H1 (cell line): ENCODE measurements at regions not wholly inside any gene's neighbourhood (a gene's known extent, or its start where the extent isn't known, plus 50 kb on each side); places are given as distances from the start of the nearest gene placed in this dataset.

Source experiments
- CTCF ChIA-PET: fragments of 300-600 bp; sonication (Branson Sonifier 250); formaldehyde crosslinking; loops from one replicate; lab custom pipeline; 2021; ENCODE audit not compliant: partially characterized antibody; lab: Charles Lee
- POLR2A ChIA-PET: fragments of 300-600 bp; sonication (Branson Sonifier 250); formaldehyde crosslinking; loops from one replicate; lab custom pipeline; 2021; ENCODE audit warnings: inconsistent platforms; ENCODE audit not compliant: partially characterized antibody; lab: Charles Lee
- DNase-seq, 2 experiments: peaks; one replicate each; pipeline versions ENCODE4 v3.0.0 to v3.0.0-alpha.2; 2010 to 2022; ENCODE audit warnings: low spot score in 2 of 2, low read depth in 1 of 2, mixed read lengths in 1 of 2
- FAIRE-seq: peaks from 2 replicates; lab custom pipeline; 2011; peaks lifted over from hg19 to GRCh38; lab: Jason Lieb, UNC
- H2AFZ ChIP-seq: 2 replicates; pipeline ENCODE4 v1.8.1; 2012; ENCODE audit warnings: low read length, inconsistent platforms
- H2AK5ac ChIP-seq: 2 replicates; pipeline ENCODE4 v1.6.1; 2013; ENCODE audit warnings: low read depth, low read length
- H2BK120ac ChIP-seq: replicated peaks from 2 replicates; pipeline ENCODE3; 2013; ENCODE audit warnings: low read depth, low read length, inconsistent platforms
- H2BK12ac ChIP-seq: 2 replicates; pipeline ENCODE4 v1.6.1; 2013; ENCODE audit warnings: low read depth, low read length
- H2BK15ac ChIP-seq: 2 replicates; pipeline ENCODE4 v1.6.1; 2013; ENCODE audit warnings: low read length
- H2BK20ac ChIP-seq: 2 replicates; pipeline ENCODE4 v1.6.1; 2013; ENCODE audit warnings: low read length
- H2BK5ac ChIP-seq: 2 replicates; pipeline ENCODE4 v1.6.1; 2013; ENCODE audit warnings: low read depth, low read length
- H3K14ac ChIP-seq: 2 replicates; pipeline ENCODE4 v1.6.1; 2013; ENCODE audit warnings: inconsistent platforms; ENCODE audit not compliant: insufficient read length
- H3K18ac ChIP-seq: 2 replicates; pipeline ENCODE4 v1.6.1; 2013; ENCODE audit warnings: low read length; ENCODE audit errors: extremely low read depth
- H3K23ac ChIP-seq: 2 replicates; pipeline ENCODE4 v1.6.1; 2013; ENCODE audit warnings: inconsistent platforms; ENCODE audit not compliant: insufficient read length
- H3K23me2 ChIP-seq: 2 replicates; pipeline ENCODE4 v1.6.1; 2013; ENCODE audit warnings: low read depth, low read length
- H3K27ac ChIP-seq: 2 replicates; pipeline ENCODE4 v1.6.1; 2011; ENCODE audit warnings: low read depth, low read length, inconsistent platforms
- H3K27me3 ChIP-seq, 4 experiments: replicated peaks in 1 of 4; 1 replicate in 1 of 4; 2 replicates in 3 of 4; pipeline versions ENCODE4 v1.6.1 to v1.8.1; 2011 to 2013; ENCODE audit warnings: low read length in 3 of 4, mild to moderate bottlenecking in 3 of 4, inconsistent platforms in 2 of 4, mixed read lengths in 2 of 4, moderate library complexity in 1 of 4; ENCODE audit not compliant: control insufficient read depth in 3 of 4, insufficient read depth in 3 of 4; ENCODE audit errors: extremely low read depth in 1 of 4
- H3K36me3 ChIP-seq, 4 experiments: 2 replicates each; pipeline versions ENCODE4 v1.6.1 to v1.8.1; 2011 to 2013; ENCODE audit warnings: mild to moderate bottlenecking in 4 of 4, low read length in 3 of 4, moderate library complexity in 2 of 4, control low read depth in 1 of 4, inconsistent platforms in 1 of 4; ENCODE audit not compliant: insufficient read depth in 4 of 4, control insufficient read depth in 2 of 4
- H3K4ac ChIP-seq: replicated peaks from 2 replicates; pipeline ENCODE3; 2013; ENCODE audit warnings: low read length, low read depth, mixed read lengths, inconsistent platforms; ENCODE audit not compliant: insufficient read length
- H3K4me1 ChIP-seq, 4 experiments: replicated peaks in 1 of 4; 1 replicate in 1 of 4; 2 replicates in 3 of 4; pipeline versions ENCODE4 v1.6.1 to v1.8.1; 2011 to 2013; ENCODE audit warnings: low read length in 3 of 4, inconsistent platforms in 2 of 4, mixed read lengths in 1 of 4; ENCODE audit not compliant: insufficient read depth in 4 of 4, control insufficient read depth in 3 of 4
- H3K4me2 ChIP-seq, 2 experiments: 2 replicates each; pipeline versions ENCODE4 v1.6.1 to v1.8.1; 2011 to 2013; ENCODE audit warnings: low read depth in 2 of 2, low read length in 2 of 2, control low read depth in 1 of 2, inconsistent platforms in 1 of 2, mild to moderate bottlenecking in 1 of 2; ENCODE audit not compliant: insufficient read depth in 1 of 2
- H3K4me3 ChIP-seq, 4 experiments: fragments of 200-600, 300-600 bp in 1 of 4; sonication (generic), shearing (Covaris generic), sonication (Bioruptor Twin) in 1 of 4; 2 replicates each; pipeline versions ENCODE4 v1.5.1 to v1.8.1; 2011 to 2016; ENCODE audit warnings: low read length in 4 of 4, low read depth in 3 of 4, control low read depth in 2 of 4, inconsistent platforms in 2 of 4, mild to moderate bottlenecking in 2 of 4, mixed read lengths in 1 of 4, moderate library complexity in 1 of 4; ENCODE audit not compliant: insufficient read depth in 2 of 4; ENCODE audit errors: extremely low read depth in 1 of 4
- H3K56ac ChIP-seq: replicated peaks from 2 replicates; pipeline ENCODE3; 2013; ENCODE audit warnings: low read depth, mild to moderate bottlenecking, mixed read lengths, low read length, inconsistent platforms; ENCODE audit not compliant: insufficient read length
- H3K79me1 ChIP-seq: 2 replicates; pipeline ENCODE4 v1.6.1; 2013; ENCODE audit warnings: low read depth, low read length, control low read depth
- H3K79me2 ChIP-seq, 2 experiments: 2 replicates each; pipeline versions ENCODE4 v1.6.1 to v1.8.1; 2012 to 2013; ENCODE audit warnings: low read length in 2 of 2, mild to moderate bottlenecking in 2 of 2, inconsistent platforms in 1 of 2; ENCODE audit not compliant: insufficient read depth in 2 of 2, control insufficient read depth in 1 of 2
- H3K9ac ChIP-seq, 4 experiments: replicated peaks in 1 of 4; 1 replicate in 1 of 4; 2 replicates in 3 of 4; pipeline versions ENCODE4 v1.6.1 to v1.8.1; 2011 to 2013; ENCODE audit warnings: low read depth in 3 of 4, low read length in 3 of 4, control low read depth in 2 of 4, mild to moderate bottlenecking in 2 of 4, moderate library complexity in 2 of 4, inconsistent platforms in 1 of 4; ENCODE audit errors: extremely low read depth in 1 of 4
- H3K9me3 ChIP-seq, 2 experiments: 2 replicates each; pipeline versions ENCODE4 v1.6.1 to v1.8.1; 2012 to 2013; ENCODE audit warnings: mild to moderate bottlenecking in 2 of 2, moderate library complexity in 2 of 2, control low read depth in 1 of 2, inconsistent platforms in 1 of 2, low read depth in 1 of 2, low read length in 1 of 2, mixed read lengths in 1 of 2; ENCODE audit not compliant: insufficient read depth in 2 of 2
- H4K20me1 ChIP-seq, 2 experiments: replicated peaks in 1 of 2; 2 replicates each; pipeline versions ENCODE3 to v1.8.1; 2011 to 2013; ENCODE audit warnings: inconsistent platforms in 2 of 2, low read length in 2 of 2, mild to moderate bottlenecking in 1 of 2; ENCODE audit not compliant: insufficient read depth in 2 of 2, control insufficient read depth in 1 of 2
- H4K5ac ChIP-seq: 2 replicates; pipeline ENCODE4 v1.6.1; 2013; ENCODE audit warnings: low read length, low read depth, mixed read lengths, inconsistent platforms; ENCODE audit not compliant: insufficient read length
- H4K8ac ChIP-seq: 2 replicates; pipeline ENCODE4 v1.8.0; 2013; ENCODE audit warnings: mild to moderate bottlenecking, moderate library complexity, low read length, inconsistent platforms; ENCODE audit not compliant: insufficient read depth; ENCODE audit errors: extremely low read depth
- H4K91ac ChIP-seq: replicated peaks from 2 replicates; pipeline ENCODE3; 2013; ENCODE audit warnings: low read length, mixed read lengths, inconsistent platforms; ENCODE audit not compliant: insufficient read length
- CBX8 ChIP-seq: fragments of 300-800, 300-1000 bp; sonication (generic); IDR thresholded peaks from 2 replicates; pipeline ENCODE4 v1.7.1; 2016; ENCODE audit warnings: low read depth, low read length, borderline replicate concordance
- CHD2 ChIP-seq: IDR thresholded peaks from 2 replicates; pipeline ENCODE4 v1.6.1; 2012; ENCODE audit warnings: low read length, improper control_type of control experiment
- EZH2 ChIP-seq: fragments of 200-600 bp; sonication (generic); IDR thresholded peaks from 2 replicates; pipeline ENCODE4 v1.7.1; 2012; ENCODE audit warnings: low read depth, mild to moderate bottlenecking, moderate library complexity, low read length, inconsistent platforms; ENCODE audit not compliant: severe bottlenecking
- PHF8 ChIP-seq: fragments of 200-600 bp; sonication (generic); conservative IDR thresholded peaks from 2 replicates; pipeline ENCODE4 v1.7.1; 2012; ENCODE audit warnings: low read depth, mild to moderate bottlenecking, inconsistent platforms, low read length, moderate library complexity
- POU5F1 ChIP-seq: IDR thresholded peaks from 2 replicates; pipeline ENCODE4 v1.6.1; 2011; ENCODE audit warnings: low read depth, mild to moderate bottlenecking, low read length, moderate library complexity
- RNF2 ChIP-seq: fragments of 200-900, 300-1000 bp; sonication (generic); IDR thresholded peaks from 2 replicates; pipeline ENCODE4 v1.7.1; 2016; ENCODE audit warnings: borderline replicate concordance, low read depth, mild to moderate bottlenecking, antibody characterized with exemption, low read length; ENCODE audit not compliant: poor library complexity, severe bottlenecking; ENCODE audit errors: missing control alignments
- TAF1 ChIP-seq: IDR thresholded peaks from 2 replicates; pipeline ENCODE4 v1.6.1; 2011; ENCODE audit warnings: mild to moderate bottlenecking, low read depth, low read length
- TBP ChIP-seq: IDR thresholded peaks from 2 replicates; pipeline ENCODE4 v1.6.1; 2011; ENCODE audit warnings: low read depth, low read length, improper control_type of control experiment
- TEAD4 ChIP-seq: IDR thresholded peaks from 2 replicates; pipeline ENCODE4 v1.6.1; 2012; ENCODE audit warnings: low read depth, low read length, inconsistent platforms, mixed read lengths
- WGBS, 2 experiments: shearing (Covaris generic) in 1 of 2; methylation state at CpG; one replicate each; pipeline versions ENCODE4 v1.1.6 to v1.1.7; 2013 to 2015; ENCODE audit warnings: low lambda C conversion rate in 2 of 2, mixed read lengths in 2 of 2, inconsistent platforms in 1 of 2, low coverage in 1 of 2, missing lambda C conversion rate in 1 of 2; ENCODE audit not compliant: insufficient replicate concordance in 2 of 2, insufficient coverage in 1 of 2, insufficient read length in 1 of 2; ENCODE audit errors: extremely low coverage in 1 of 2, missing lambda C conversion rate in 1 of 2; 5-methylcytosine and 5-hydroxymethylcytosine counted together
- TF ChIP-seq, protein P1 (sequence below), 3 experiments: IDR thresholded peaks; 1 replicate in 2 of 3; 2 replicates in 1 of 3; pipeline versions ENCODE4 v1.5.1 to v1.6.1; 2011; ENCODE audit warnings: low read length in 3 of 3, mild to moderate bottlenecking in 3 of 3, inconsistent platforms in 2 of 3, low read depth in 1 of 3, moderate library complexity in 1 of 3; ENCODE audit not compliant: insufficient read depth in 1 of 3; ENCODE audit errors: control extremely low read depth in 1 of 3
- TF ChIP-seq, protein P2 (sequence below): IDR thresholded peaks from 2 replicates; pipeline ENCODE4 v1.6.1; 2012; ENCODE audit warnings: inconsistent platforms

DNA sequence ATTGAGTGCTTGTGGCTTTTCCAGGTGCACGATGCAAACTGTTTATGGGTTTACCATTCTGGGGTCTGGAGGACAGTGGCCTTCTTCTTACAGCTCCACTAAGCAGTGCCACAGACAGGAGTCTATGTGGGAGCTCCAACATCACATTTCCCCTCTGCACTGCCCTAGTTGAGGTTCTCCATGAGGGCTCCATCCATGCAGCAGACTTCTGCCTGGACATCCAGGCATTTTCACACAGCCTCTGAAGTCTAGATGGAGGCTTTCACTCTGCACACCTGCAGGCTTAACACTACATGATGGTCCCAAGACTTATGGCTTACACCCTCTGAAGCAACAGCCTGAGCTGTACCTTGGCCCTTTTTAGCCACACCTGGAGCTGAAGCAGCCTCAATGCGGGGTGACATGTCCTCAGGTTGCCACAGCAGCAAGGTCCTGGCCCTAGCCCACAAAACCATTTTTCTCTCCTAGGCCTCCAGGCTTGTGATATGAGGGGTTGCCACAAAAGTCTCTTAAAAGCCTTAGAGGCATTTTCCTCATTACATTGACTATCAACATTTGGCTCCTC is 552.2 kb downstream of the TFAP2A start:
- H3K79me1 ChIP-seq, result no peaks in the 10 kb centered on the region
- no peak overlapping the region for H2BK5ac ChIP-seq
- no peak overlapping the region for H2BK15ac ChIP-seq
- H4K8ac ChIP-seq, result no peak overlapping the region
- no peak overlapping the region for H3K4me3 ChIP-seq
- H3K9me3 ChIP-seq, result peaks cover 16 to 22% of the 10 kb centered on the region in 2 experiments
- no peak overlapping the region for H2AFZ ChIP-seq
- ChIA-PET CTCF (no interaction called here), POLR2A (no interaction called here)
- H3K14ac ChIP-seq, result no peak overlapping the region
- H3K23me2 ChIP-seq, result no peaks in the 10 kb centered on the region
- H4K91ac ChIP-seq, result no peak overlapping the region
- no peak overlapping the region for H3K27ac ChIP-seq
- no peak overlapping the region for H2BK12ac ChIP-seq
- no peak overlapping the region for H2BK20ac ChIP-seq
- H3K79me2 ChIP-seq, result no peaks in the 10 kb centered on the region
- no peak overlapping the region for H3K9ac ChIP-seq
- H3K4ac ChIP-seq, result no peak overlapping the region
- no peak overlapping the region for H3K56ac ChIP-seq
- no peak overlapping the region for H3K23ac ChIP-seq
- H2AK5ac ChIP-seq, result no peak overlapping the region
- no peak overlapping the region for H3K4me2 ChIP-seq
- no peak for DNase-seq
- H3K18ac ChIP-seq, result no peak overlapping the region
- no peak overlapping the region for H2BK120ac ChIP-seq
- H4K5ac ChIP-seq, result no peak overlapping the region
- no peaks in the 10 kb centered on the region for H4K20me1 ChIP-seq
- no peaks in the 10 kb centered on the region for H3K27me3 ChIP-seq
- WGBS, 2 experiments, result 88% methylated on average over 2 of the region's 2 CpGs; no CpG with 5 or more reads in 1 of the 2 experiments
- H3K4me1 ChIP-seq, result no peaks in the 10 kb centered on the region
- H3K36me3 ChIP-seq, result no peaks in the 10 kb centered on the region
- FAIRE-seq, result no peak
- TF ChIP-seq TAF1 (no peak), PHF8 (no peak), POU5F1 (no peak), TBP (no peak), CBX8 (no peak), EZH2 (no peak), CHD2 (no peak), RNF2 (no peak), TEAD4 (no peak)
- TF ChIP-seq, protein P1, sequence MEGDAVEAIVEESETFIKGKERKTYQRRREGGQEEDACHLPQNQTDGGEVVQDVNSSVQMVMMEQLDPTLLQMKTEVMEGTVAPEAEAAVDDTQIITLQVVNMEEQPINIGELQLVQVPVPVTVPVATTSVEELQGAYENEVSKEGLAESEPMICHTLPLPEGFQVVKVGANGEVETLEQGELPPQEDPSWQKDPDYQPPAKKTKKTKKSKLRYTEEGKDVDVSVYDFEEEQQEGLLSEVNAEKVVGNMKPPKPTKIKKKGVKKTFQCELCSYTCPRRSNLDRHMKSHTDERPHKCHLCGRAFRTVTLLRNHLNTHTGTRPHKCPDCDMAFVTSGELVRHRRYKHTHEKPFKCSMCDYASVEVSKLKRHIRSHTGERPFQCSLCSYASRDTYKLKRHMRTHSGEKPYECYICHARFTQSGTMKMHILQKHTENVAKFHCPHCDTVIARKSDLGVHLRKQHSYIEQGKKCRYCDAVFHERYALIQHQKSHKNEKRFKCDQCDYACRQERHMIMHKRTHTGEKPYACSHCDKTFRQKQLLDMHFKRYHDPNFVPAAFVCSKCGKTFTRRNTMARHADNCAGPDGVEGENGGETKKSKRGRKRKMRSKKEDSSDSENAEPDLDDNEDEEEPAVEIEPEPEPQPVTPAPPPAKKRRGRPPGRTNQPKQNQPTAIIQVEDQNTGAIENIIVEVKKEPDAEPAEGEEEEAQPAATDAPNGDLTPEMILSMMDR (IDR thresholded peaks at IDR 0.05; ENCODE audit: control extremely low read depth in 1 of 3, insufficient read depth in 1 of 3, low read depth in 1 of 3, low read length in 3 of 3), result no peak
- TF ChIP-seq, protein P2, sequence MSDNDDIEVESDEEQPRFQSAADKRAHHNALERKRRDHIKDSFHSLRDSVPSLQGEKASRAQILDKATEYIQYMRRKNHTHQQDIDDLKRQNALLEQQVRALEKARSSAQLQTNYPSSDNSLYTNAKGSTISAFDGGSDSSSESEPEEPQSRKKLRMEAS, result no peak
